Prostate gland (tissue), 2 donors: ENCODE measurements at regions not wholly inside any gene's neighbourhood (a gene's known extent, or its start where the extent isn't known, plus 50 kb on each side); places are given as distances from the start of the nearest gene placed in this dataset.

Experiments used
- CTCF ChIP-seq, 4 experiments: fragments of 200-600 bp in 2 of 4; fragments of 450-650 bp in 2 of 4; sonication (generic) in 2 of 4; IDR thresholded peaks; 1 replicate in 3 of 4; 2 replicates in 1 of 4; pipeline ENCODE4 v1.5.1; 2016 to 2019; ENCODE audit warnings: antibody characterized with exemption in 4 of 4, mild to moderate bottlenecking in 2 of 4, moderate library complexity in 2 of 4
- POLR2A ChIP-seq: fragments of 450-650 bp; IDR thresholded peaks from one replicate; pipeline ENCODE4 v1.6.1; 2016; ENCODE audit warnings: antibody characterized with exemption, mild to moderate bottlenecking

GRCh38 chr13:55617241-55617640 lies 1523.5 kb upstream of the PRR20A start:
- TF ChIP-seq CTCF (IDR thresholded peaks at IDR 0.05) (no peak), POLR2A (no peak)
